H1 (cell line): ENCODE measurements at regions not wholly inside any gene's neighbourhood (a gene's known extent, or its start where the extent isn't known, plus 50 kb on each side); places are given as distances from the start of the nearest gene placed in this dataset.
A peak's percentile ranks its signal among the peaks of the same experiment; 100 is the strongest.

Experiments used
- CTCF ChIA-PET: fragments of 300-600 bp; sonication (Branson Sonifier 250); formaldehyde crosslinking; loops from one replicate; lab custom pipeline; 2021; ENCODE audit not compliant: partially characterized antibody; lab: Charles Lee
- POLR2A ChIA-PET: fragments of 300-600 bp; sonication (Branson Sonifier 250); formaldehyde crosslinking; loops from one replicate; lab custom pipeline; 2021; ENCODE audit warnings: inconsistent platforms; ENCODE audit not compliant: partially characterized antibody; lab: Charles Lee
- DNase-seq, 2 experiments: peaks; one replicate each; pipeline versions ENCODE4 v3.0.0 to v3.0.0-alpha.2; 2010 to 2022; ENCODE audit warnings: low spot score in 2 of 2, low read depth in 1 of 2, mixed read lengths in 1 of 2
- FAIRE-seq: peaks from 2 replicates; lab custom pipeline; 2011; peaks lifted over from hg19 to GRCh38; lab: Jason Lieb, UNC
- H2AFZ ChIP-seq: 2 replicates; pipeline ENCODE4 v1.8.1; 2012; ENCODE audit warnings: low read length, inconsistent platforms
- H2AK5ac ChIP-seq: 2 replicates; pipeline ENCODE4 v1.6.1; 2013; ENCODE audit warnings: low read depth, low read length
- H2BK120ac ChIP-seq: replicated peaks from 2 replicates; pipeline ENCODE3; 2013; ENCODE audit warnings: low read depth, low read length, inconsistent platforms
- H2BK12ac ChIP-seq: 2 replicates; pipeline ENCODE4 v1.6.1; 2013; ENCODE audit warnings: low read depth, low read length
- H2BK15ac ChIP-seq: 2 replicates; pipeline ENCODE4 v1.6.1; 2013; ENCODE audit warnings: low read length
- H2BK20ac ChIP-seq: 2 replicates; pipeline ENCODE4 v1.6.1; 2013; ENCODE audit warnings: low read length
- H2BK5ac ChIP-seq: 2 replicates; pipeline ENCODE4 v1.6.1; 2013; ENCODE audit warnings: low read depth, low read length
- H3K14ac ChIP-seq: 2 replicates; pipeline ENCODE4 v1.6.1; 2013; ENCODE audit warnings: inconsistent platforms; ENCODE audit not compliant: insufficient read length
- H3K18ac ChIP-seq: 2 replicates; pipeline ENCODE4 v1.6.1; 2013; ENCODE audit warnings: low read length; ENCODE audit errors: extremely low read depth
- H3K23ac ChIP-seq: 2 replicates; pipeline ENCODE4 v1.6.1; 2013; ENCODE audit warnings: inconsistent platforms; ENCODE audit not compliant: insufficient read length
- H3K23me2 ChIP-seq: 2 replicates; pipeline ENCODE4 v1.6.1; 2013; ENCODE audit warnings: low read depth, low read length
- H3K27ac ChIP-seq: 2 replicates; pipeline ENCODE4 v1.6.1; 2011; ENCODE audit warnings: low read depth, low read length, inconsistent platforms
- H3K27me3 ChIP-seq, 4 experiments: replicated peaks in 1 of 4; 1 replicate in 1 of 4; 2 replicates in 3 of 4; pipeline versions ENCODE4 v1.6.1 to v1.8.1; 2011 to 2013; ENCODE audit warnings: low read length in 3 of 4, mild to moderate bottlenecking in 3 of 4, inconsistent platforms in 2 of 4, mixed read lengths in 2 of 4, moderate library complexity in 1 of 4; ENCODE audit not compliant: control insufficient read depth in 3 of 4, insufficient read depth in 3 of 4; ENCODE audit errors: extremely low read depth in 1 of 4
- H3K36me3 ChIP-seq, 4 experiments: 2 replicates each; pipeline versions ENCODE4 v1.6.1 to v1.8.1; 2011 to 2013; ENCODE audit warnings: mild to moderate bottlenecking in 4 of 4, low read length in 3 of 4, moderate library complexity in 2 of 4, control low read depth in 1 of 4, inconsistent platforms in 1 of 4; ENCODE audit not compliant: insufficient read depth in 4 of 4, control insufficient read depth in 2 of 4
- H3K4ac ChIP-seq: replicated peaks from 2 replicates; pipeline ENCODE3; 2013; ENCODE audit warnings: low read length, low read depth, mixed read lengths, inconsistent platforms; ENCODE audit not compliant: insufficient read length
- H3K4me1 ChIP-seq, 4 experiments: replicated peaks in 1 of 4; 1 replicate in 1 of 4; 2 replicates in 3 of 4; pipeline versions ENCODE4 v1.6.1 to v1.8.1; 2011 to 2013; ENCODE audit warnings: low read length in 3 of 4, inconsistent platforms in 2 of 4, mixed read lengths in 1 of 4; ENCODE audit not compliant: insufficient read depth in 4 of 4, control insufficient read depth in 3 of 4
- H3K4me2 ChIP-seq, 2 experiments: 2 replicates each; pipeline versions ENCODE4 v1.6.1 to v1.8.1; 2011 to 2013; ENCODE audit warnings: low read depth in 2 of 2, low read length in 2 of 2, control low read depth in 1 of 2, inconsistent platforms in 1 of 2, mild to moderate bottlenecking in 1 of 2; ENCODE audit not compliant: insufficient read depth in 1 of 2
- H3K4me3 ChIP-seq, 4 experiments: fragments of 200-600, 300-600 bp in 1 of 4; sonication (generic), shearing (Covaris generic), sonication (Bioruptor Twin) in 1 of 4; 2 replicates each; pipeline versions ENCODE4 v1.5.1 to v1.8.1; 2011 to 2016; ENCODE audit warnings: low read length in 4 of 4, low read depth in 3 of 4, control low read depth in 2 of 4, inconsistent platforms in 2 of 4, mild to moderate bottlenecking in 2 of 4, mixed read lengths in 1 of 4, moderate library complexity in 1 of 4; ENCODE audit not compliant: insufficient read depth in 2 of 4; ENCODE audit errors: extremely low read depth in 1 of 4
- H3K56ac ChIP-seq: replicated peaks from 2 replicates; pipeline ENCODE3; 2013; ENCODE audit warnings: low read depth, mild to moderate bottlenecking, mixed read lengths, low read length, inconsistent platforms; ENCODE audit not compliant: insufficient read length
- H3K79me1 ChIP-seq: 2 replicates; pipeline ENCODE4 v1.6.1; 2013; ENCODE audit warnings: low read depth, low read length, control low read depth
- H3K79me2 ChIP-seq, 2 experiments: 2 replicates each; pipeline versions ENCODE4 v1.6.1 to v1.8.1; 2012 to 2013; ENCODE audit warnings: low read length in 2 of 2, mild to moderate bottlenecking in 2 of 2, inconsistent platforms in 1 of 2; ENCODE audit not compliant: insufficient read depth in 2 of 2, control insufficient read depth in 1 of 2
- H3K9ac ChIP-seq, 4 experiments: replicated peaks in 1 of 4; 1 replicate in 1 of 4; 2 replicates in 3 of 4; pipeline versions ENCODE4 v1.6.1 to v1.8.1; 2011 to 2013; ENCODE audit warnings: low read depth in 3 of 4, low read length in 3 of 4, control low read depth in 2 of 4, mild to moderate bottlenecking in 2 of 4, moderate library complexity in 2 of 4, inconsistent platforms in 1 of 4; ENCODE audit errors: extremely low read depth in 1 of 4
- H3K9me3 ChIP-seq, 2 experiments: 2 replicates each; pipeline versions ENCODE4 v1.6.1 to v1.8.1; 2012 to 2013; ENCODE audit warnings: mild to moderate bottlenecking in 2 of 2, moderate library complexity in 2 of 2, control low read depth in 1 of 2, inconsistent platforms in 1 of 2, low read depth in 1 of 2, low read length in 1 of 2, mixed read lengths in 1 of 2; ENCODE audit not compliant: insufficient read depth in 2 of 2
- H4K20me1 ChIP-seq, 2 experiments: replicated peaks in 1 of 2; 2 replicates each; pipeline versions ENCODE3 to v1.8.1; 2011 to 2013; ENCODE audit warnings: inconsistent platforms in 2 of 2, low read length in 2 of 2, mild to moderate bottlenecking in 1 of 2; ENCODE audit not compliant: insufficient read depth in 2 of 2, control insufficient read depth in 1 of 2
- H4K5ac ChIP-seq: 2 replicates; pipeline ENCODE4 v1.6.1; 2013; ENCODE audit warnings: low read length, low read depth, mixed read lengths, inconsistent platforms; ENCODE audit not compliant: insufficient read length
- H4K8ac ChIP-seq: 2 replicates; pipeline ENCODE4 v1.8.0; 2013; ENCODE audit warnings: mild to moderate bottlenecking, moderate library complexity, low read length, inconsistent platforms; ENCODE audit not compliant: insufficient read depth; ENCODE audit errors: extremely low read depth
- H4K91ac ChIP-seq: replicated peaks from 2 replicates; pipeline ENCODE3; 2013; ENCODE audit warnings: low read length, mixed read lengths, inconsistent platforms; ENCODE audit not compliant: insufficient read length
- BCL11A ChIP-seq, 2 experiments: IDR thresholded peaks; one replicate each; pipeline ENCODE4 v1.6.1; 2011; ENCODE audit warnings: low read depth in 2 of 2, low read length in 2 of 2, mild to moderate bottlenecking in 2 of 2
- CHD1 ChIP-seq: IDR thresholded peaks from 2 replicates; pipeline ENCODE4 v1.6.1; 2012; ENCODE audit warnings: low read depth, low read length, improper control_type of control experiment
- GTF2F1 ChIP-seq: IDR thresholded peaks from 2 replicates; pipeline ENCODE4 v1.6.1; 2012; ENCODE audit warnings: low read depth, low read length, improper control_type of control experiment, borderline replicate concordance
- JUND ChIP-seq: IDR thresholded peaks from 2 replicates; pipeline ENCODE4 v1.6.1; 2011; ENCODE audit warnings: mild to moderate bottlenecking, improper control_type of control experiment, low read length
- KDM1A ChIP-seq: fragments of 200-600, 300-600 bp; sonication (generic); IDR thresholded peaks from 2 replicates; pipeline ENCODE4 v1.7.1; 2016; ENCODE audit warnings: mild to moderate bottlenecking, low read length, borderline replicate concordance
- MAFK ChIP-seq: IDR thresholded peaks from 2 replicates; pipeline ENCODE4 v1.6.1; 2012; ENCODE audit warnings: low read depth, mild to moderate bottlenecking, improper control_type of control experiment, low read length
- POLR2AphosphoS5 ChIP-seq: IDR thresholded peaks from 2 replicates; pipeline ENCODE4 v1.6.1; 2011; ENCODE audit warnings: low read depth, low read length
- RBBP5 ChIP-seq: IDR thresholded peaks from 2 replicates; pipeline ENCODE4 v1.7.1; 2012; ENCODE audit warnings: low read depth, mild to moderate bottlenecking, inconsistent platforms, low read length, moderate library complexity, borderline replicate concordance
- SAP30 ChIP-seq: fragments of 300-600 bp; sonication (generic); IDR thresholded peaks from 2 replicates; pipeline ENCODE4 v1.7.1; 2012; ENCODE audit warnings: low read length, moderate library complexity, mild to moderate bottlenecking, inconsistent platforms; ENCODE audit not compliant: insufficient read depth, insufficient replicate concordance
- SP4 ChIP-seq: IDR thresholded peaks from 2 replicates; pipeline ENCODE4 v1.6.1; 2012; ENCODE audit warnings: low read length, inconsistent platforms
- WGBS, 2 experiments: shearing (Covaris generic) in 1 of 2; methylation state at CpG; one replicate each; pipeline versions ENCODE4 v1.1.6 to v1.1.7; 2013 to 2015; ENCODE audit warnings: low lambda C conversion rate in 2 of 2, mixed read lengths in 2 of 2, inconsistent platforms in 1 of 2, low coverage in 1 of 2, missing lambda C conversion rate in 1 of 2; ENCODE audit not compliant: insufficient replicate concordance in 2 of 2, insufficient coverage in 1 of 2, insufficient read length in 1 of 2; ENCODE audit errors: extremely low coverage in 1 of 2, missing lambda C conversion rate in 1 of 2; 5-methylcytosine and 5-hydroxymethylcytosine counted together
- TF ChIP-seq, protein P1 (sequence below): IDR thresholded peaks from 2 replicates; pipeline ENCODE4 v1.6.1; 2012; ENCODE audit warnings: inconsistent platforms
- TF ChIP-seq, protein P2 (sequence below): IDR thresholded peaks from 2 replicates; pipeline ENCODE4 v1.6.1; 2011; ENCODE audit warnings: low read length, improper control_type of control experiment

DNA sequence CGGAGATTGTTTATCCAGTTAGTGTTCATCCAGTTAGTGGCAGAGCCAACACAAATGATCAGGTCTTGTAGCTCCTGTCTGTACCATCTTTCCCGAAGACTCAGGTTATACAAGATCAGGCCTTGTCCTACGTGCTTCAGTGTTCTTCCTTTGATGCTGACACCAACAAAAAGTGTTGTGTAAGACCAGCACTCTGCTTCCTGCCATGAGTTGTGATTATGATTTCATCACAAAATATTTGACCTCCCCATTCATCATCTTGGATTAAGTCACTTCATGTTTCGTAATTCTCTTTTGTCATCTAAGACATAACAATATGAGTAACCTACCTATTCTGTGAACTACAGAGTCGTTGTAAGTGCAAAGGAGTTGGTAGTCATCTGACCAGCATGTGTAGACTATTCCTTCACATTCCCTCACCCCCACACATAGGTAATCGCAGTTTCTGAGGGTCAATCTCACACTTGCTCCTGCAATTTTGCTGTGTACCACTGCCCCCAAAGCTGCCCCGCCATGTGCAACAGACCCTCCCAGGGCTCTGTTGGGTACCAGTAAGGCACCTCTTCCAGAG lies 135.6 kb upstream of the SLC22A23 start:
- Histone ChIP-seq H2AK5ac (no peak overlapping the region), H2AFZ (peak overlapping the region; percentile 7; the same call in 1 of the 2 replicates), H3K18ac (no peak overlapping the region), H3K36me3 (no peaks in the 10 kb centered on the region), H4K20me1 (no peaks in the 10 kb centered on the region), H3K4me1 (no peaks in the 10 kb centered on the region), H4K5ac (no peak overlapping the region), H3K14ac (no peak overlapping the region), H3K27ac (no peak overlapping the region), H3K56ac (no peak overlapping the region), H4K91ac (no peak overlapping the region), H2BK5ac (no peak overlapping the region), H3K23ac (no peak overlapping the region), H4K8ac (no peak overlapping the region), H3K23me2 (no peaks in the 10 kb centered on the region), H3K79me2 (no peaks in the 10 kb centered on the region), H2BK15ac (no peak overlapping the region), H3K4me2 (no peak overlapping the region), H2BK12ac (no peak overlapping the region), H2BK120ac (no peak overlapping the region), H3K4me3 (no peak overlapping the region), H3K4ac (no peak overlapping the region), H3K27me3 (0 out of 7 replicates have a peak, but pooled peaks cover 0 to 2% (median 0%) of the 10 kb centered on the region in 4 experiments), H3K9ac (no peak overlapping the region), H2BK20ac (no peak overlapping the region), H3K9me3 (peaks cover 0 to 4% of the 10 kb centered on the region in 2 experiments; a peak in 1 of 4 replicates), H3K79me1 (no peaks in the 10 kb centered on the region)
- ChIA-PET CTCF (interaction anchor here (0.6 kb wide), 1 partner anchor 14 kb away, joined by 3 read pairs; no protein-coding TSS in a partner anchor), POLR2A (no interaction called here)
- 93% methylated on average over 7 of the region's 7 CpGs; no CpG with 5 or more reads in 1 of the 2 experiments for WGBS, 2 experiments
- no peak for FAIRE-seq
- DNase-seq = no peak
- TF ChIP-seq GTF2F1 = no peak
- no peak for TF ChIP-seq BCL11A (IDR thresholded peaks at IDR 0.05; ENCODE audit: low read depth in 2 of 2, low read length in 2 of 2)
- TF ChIP-seq, protein P1, sequence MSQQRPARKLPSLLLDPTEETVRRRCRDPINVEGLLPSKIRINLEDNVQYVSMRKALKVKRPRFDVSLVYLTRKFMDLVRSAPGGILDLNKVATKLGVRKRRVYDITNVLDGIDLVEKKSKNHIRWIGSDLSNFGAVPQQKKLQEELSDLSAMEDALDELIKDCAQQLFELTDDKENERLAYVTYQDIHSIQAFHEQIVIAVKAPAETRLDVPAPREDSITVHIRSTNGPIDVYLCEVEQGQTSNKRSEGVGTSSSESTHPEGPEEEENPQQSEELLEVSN = no peak
- no peak for TF ChIP-seq MAFK
- TF ChIP-seq, protein P2, sequence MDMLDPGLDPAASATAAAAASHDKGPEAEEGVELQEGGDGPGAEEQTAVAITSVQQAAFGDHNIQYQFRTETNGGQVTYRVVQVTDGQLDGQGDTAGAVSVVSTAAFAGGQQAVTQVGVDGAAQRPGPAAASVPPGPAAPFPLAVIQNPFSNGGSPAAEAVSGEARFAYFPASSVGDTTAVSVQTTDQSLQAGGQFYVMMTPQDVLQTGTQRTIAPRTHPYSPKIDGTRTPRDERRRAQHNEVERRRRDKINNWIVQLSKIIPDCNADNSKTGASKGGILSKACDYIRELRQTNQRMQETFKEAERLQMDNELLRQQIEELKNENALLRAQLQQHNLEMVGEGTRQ = no peak
- no peak for TF ChIP-seq SAP30
- TF ChIP-seq POLR2AphosphoS5 = no peak
- no peak for TF ChIP-seq KDM1A
- no peak for TF ChIP-seq RBBP5
- TF ChIP-seq CHD1 = no peak
- TF ChIP-seq JUND = no peak
- no peak for TF ChIP-seq SP4
